ENCODE measurements at regions not wholly inside any gene's neighbourhood (a gene's known extent, or its start where the extent isn't known, plus 50 kb on each side); places are given as distances from the start of the nearest gene placed in this dataset.

DNA sequence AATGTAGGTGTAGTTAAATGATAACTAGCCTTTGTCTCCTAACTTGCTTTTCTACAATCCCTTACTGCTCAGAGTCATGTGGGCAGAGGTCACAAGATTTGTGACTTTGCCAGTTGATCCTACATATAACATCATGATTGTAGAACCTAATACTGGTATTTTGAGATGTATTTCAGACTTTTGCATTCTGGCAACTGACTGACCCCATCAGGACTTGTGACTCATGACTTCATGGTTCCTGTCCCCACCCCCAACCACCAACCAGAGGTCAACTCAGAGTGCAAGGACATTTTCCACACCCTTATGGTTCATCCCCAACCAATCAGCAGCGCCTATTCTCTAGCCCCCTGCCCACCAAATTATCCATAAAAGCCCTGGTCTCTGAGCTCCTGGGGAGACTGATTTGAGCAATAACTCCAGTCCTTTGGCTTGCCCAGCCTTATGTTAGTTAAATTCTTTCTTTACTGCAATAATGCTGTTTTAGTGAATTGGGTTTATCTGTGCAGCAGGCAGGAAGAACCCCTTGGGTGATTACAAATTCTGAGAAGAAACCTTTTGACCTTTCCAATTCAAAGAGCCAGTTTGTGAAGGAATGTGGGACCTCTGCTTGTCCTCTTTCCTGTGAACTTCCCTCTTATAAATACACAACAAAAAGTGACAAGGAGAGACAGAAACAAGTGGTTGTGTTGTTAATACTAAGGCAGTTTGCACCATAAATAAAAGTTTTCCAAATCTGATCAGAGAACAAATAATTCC lies 588.7 kb downstream of the UTRN start:
- no peaks in the 10 kb centered on the region for H4K20me1 ChIP-seq (ENCODE audit: control insufficient read depth, insufficient read depth, low read depth, low read length)
- H3K4me2 ChIP-seq (ENCODE audit: low read length): no peak overlapping the region
- no peaks in the 10 kb centered on the region for H3K79me2 ChIP-seq (ENCODE audit: control insufficient read depth, low read length)
- no peak overlapping the region for H3K4me3 ChIP-seq (ENCODE audit: low read length)
- H3K9me2 ChIP-seq (replicated peaks; ENCODE audit: control insufficient read depth, low read length): no peaks in the 10 kb centered on the region
- no peaks in the 10 kb centered on the region for H3K27me3 ChIP-seq (ENCODE audit: control insufficient read depth, low read length)
- TF ChIP-seq EZH2phosphoT487 (IDR thresholded peaks at IDR 0.05; ENCODE audit: borderline replicate concordance, low read length): no peak
- TF ChIP-seq, protein P1, sequence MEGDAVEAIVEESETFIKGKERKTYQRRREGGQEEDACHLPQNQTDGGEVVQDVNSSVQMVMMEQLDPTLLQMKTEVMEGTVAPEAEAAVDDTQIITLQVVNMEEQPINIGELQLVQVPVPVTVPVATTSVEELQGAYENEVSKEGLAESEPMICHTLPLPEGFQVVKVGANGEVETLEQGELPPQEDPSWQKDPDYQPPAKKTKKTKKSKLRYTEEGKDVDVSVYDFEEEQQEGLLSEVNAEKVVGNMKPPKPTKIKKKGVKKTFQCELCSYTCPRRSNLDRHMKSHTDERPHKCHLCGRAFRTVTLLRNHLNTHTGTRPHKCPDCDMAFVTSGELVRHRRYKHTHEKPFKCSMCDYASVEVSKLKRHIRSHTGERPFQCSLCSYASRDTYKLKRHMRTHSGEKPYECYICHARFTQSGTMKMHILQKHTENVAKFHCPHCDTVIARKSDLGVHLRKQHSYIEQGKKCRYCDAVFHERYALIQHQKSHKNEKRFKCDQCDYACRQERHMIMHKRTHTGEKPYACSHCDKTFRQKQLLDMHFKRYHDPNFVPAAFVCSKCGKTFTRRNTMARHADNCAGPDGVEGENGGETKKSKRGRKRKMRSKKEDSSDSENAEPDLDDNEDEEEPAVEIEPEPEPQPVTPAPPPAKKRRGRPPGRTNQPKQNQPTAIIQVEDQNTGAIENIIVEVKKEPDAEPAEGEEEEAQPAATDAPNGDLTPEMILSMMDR (IDR thresholded peaks at IDR 0.05; ENCODE audit: low read depth, low read length, poor library complexity, severe bottlenecking): no peak
- H3K27ac ChIP-seq (ENCODE audit: low read depth, low read length): no peak overlapping the region
- no peaks in the 10 kb centered on the region for H3K36me3 ChIP-seq (ENCODE audit: control insufficient read depth, low read length)
- no peaks in the 10 kb centered on the region for H3F3A ChIP-seq (ENCODE audit: control insufficient read depth, insufficient read depth)
- H3K4me1 ChIP-seq (ENCODE audit: control insufficient read depth, low read length): no peaks in the 10 kb centered on the region
- no peaks in the 10 kb centered on the region; the same call in 1 of the 2 replicates for H3K9me3 ChIP-seq (ENCODE audit: control insufficient read depth, insufficient read depth, low read length)

DNA sequence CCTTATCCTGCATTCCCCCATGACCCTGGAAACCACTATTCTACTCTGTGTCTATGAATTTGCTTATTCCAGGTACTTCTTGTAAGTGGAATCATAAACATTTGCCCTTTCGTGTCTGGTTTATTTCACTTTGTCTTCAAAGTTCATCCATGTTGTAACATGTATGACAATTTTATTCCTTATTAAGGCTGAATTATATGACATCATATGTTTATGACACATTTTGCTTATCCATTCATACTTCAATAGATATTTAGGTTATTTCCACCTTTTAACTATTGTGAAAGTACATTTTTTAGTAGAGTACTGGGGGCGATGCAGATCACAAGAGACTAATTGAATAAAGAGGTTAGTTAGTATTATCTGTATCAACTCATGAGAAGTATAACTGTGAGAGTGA lies 591.6 kb downstream of the UTRN start:
- H3K79me2 ChIP-seq (ENCODE audit: control insufficient read depth, low read length): no peaks in the 10 kb centered on the region
- H3K9me3 ChIP-seq (ENCODE audit: control insufficient read depth, insufficient read depth, low read length): no peaks in the 10 kb centered on the region; the same call in 1 of the 2 replicates
- no peaks in the 10 kb centered on the region for H3K9me2 ChIP-seq (replicated peaks; ENCODE audit: control insufficient read depth, low read length)
- no peaks in the 10 kb centered on the region for H3F3A ChIP-seq (ENCODE audit: control insufficient read depth, insufficient read depth)
- no peak overlapping the region for H3K4me3 ChIP-seq (ENCODE audit: low read length)
- TF ChIP-seq, protein P1 (IDR thresholded peaks at IDR 0.05; ENCODE audit: low read depth, low read length, poor library complexity, severe bottlenecking): no peak
- no peak for TF ChIP-seq EZH2phosphoT487 (IDR thresholded peaks at IDR 0.05; ENCODE audit: borderline replicate concordance, low read length)
- H3K27me3 ChIP-seq (ENCODE audit: control insufficient read depth, low read length): no peaks in the 10 kb centered on the region
- H3K4me1 ChIP-seq (ENCODE audit: control insufficient read depth, low read length): no peaks in the 10 kb centered on the region
- no peaks in the 10 kb centered on the region for H3K36me3 ChIP-seq (ENCODE audit: control insufficient read depth, low read length)
- no peak overlapping the region for H3K4me2 ChIP-seq (ENCODE audit: low read length)
- no peak overlapping the region for H3K27ac ChIP-seq (ENCODE audit: low read depth, low read length)
- no peaks in the 10 kb centered on the region for H4K20me1 ChIP-seq (ENCODE audit: control insufficient read depth, insufficient read depth, low read depth, low read length)

DNA sequence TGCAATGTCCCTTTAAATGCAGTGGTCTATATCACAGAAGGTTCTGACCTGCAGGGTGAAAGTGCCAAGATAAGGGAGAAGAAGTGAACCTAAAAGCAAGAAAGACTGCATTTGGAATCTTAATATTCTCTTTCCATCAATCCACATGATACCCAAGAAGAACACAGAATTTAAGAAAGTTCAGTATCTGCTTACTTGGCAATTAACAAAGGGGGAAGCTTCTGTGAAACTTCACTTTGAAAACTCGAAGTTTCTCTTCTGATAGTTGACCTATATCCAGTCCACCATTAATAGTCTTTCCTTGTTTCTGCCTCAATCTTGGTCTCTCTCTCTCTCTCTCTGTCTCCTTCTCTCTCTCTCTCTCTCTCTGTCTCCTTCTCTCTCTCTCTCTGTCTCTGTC lies 592.0 kb downstream of the UTRN start:
- H3K9me3 ChIP-seq (ENCODE audit: control insufficient read depth, insufficient read depth, low read length): no peaks in the 10 kb centered on the region; the same call in 1 of the 2 replicates
- no peaks in the 10 kb centered on the region for H3K9me2 ChIP-seq (replicated peaks; ENCODE audit: control insufficient read depth, low read length)
- no peak overlapping the region for H3K27ac ChIP-seq (ENCODE audit: low read depth, low read length)
- no peaks in the 10 kb centered on the region for H4K20me1 ChIP-seq (ENCODE audit: control insufficient read depth, insufficient read depth, low read depth, low read length)
- H3K27me3 ChIP-seq (ENCODE audit: control insufficient read depth, low read length): no peaks in the 10 kb centered on the region
- no peak overlapping the region for H3K4me2 ChIP-seq (ENCODE audit: low read length)
- H3K4me3 ChIP-seq (ENCODE audit: low read length): no peak overlapping the region
- H3K79me2 ChIP-seq (ENCODE audit: control insufficient read depth, low read length): no peaks in the 10 kb centered on the region
- H3K4me1 ChIP-seq (ENCODE audit: control insufficient read depth, low read length): no peaks in the 10 kb centered on the region
- H3F3A ChIP-seq (ENCODE audit: control insufficient read depth, insufficient read depth): no peaks in the 10 kb centered on the region
- TF ChIP-seq, protein P1 (IDR thresholded peaks at IDR 0.05; ENCODE audit: low read depth, low read length, poor library complexity, severe bottlenecking): no peak
- TF ChIP-seq EZH2phosphoT487 (IDR thresholded peaks at IDR 0.05; ENCODE audit: borderline replicate concordance, low read length): no peak
- H3K36me3 ChIP-seq (ENCODE audit: control insufficient read depth, low read length): no peaks in the 10 kb centered on the region
